ENCODE measurements at regions not wholly inside any gene's neighbourhood (a gene's known extent, or its start where the extent isn't known, plus 50 kb on each side); places are given as distances from the start of the nearest gene placed in this dataset.

GRCh38 chr12:30243426-30243825, 452.2 kb downstream of the IPO8 start:
- TF ChIP-seq POLR2A (IDR thresholded peaks at IDR 0.05; ENCODE audit: low read length) = no peak
- TF ChIP-seq GATA1 (IDR thresholded peaks at IDR 0.05; ENCODE audit: low read depth, low read length) = no peak
